LNCaP clone FGC (cell line): ENCODE measurements at regions not wholly inside any gene's neighbourhood (a gene's known extent, or its start where the extent isn't known, plus 50 kb on each side); places are given as distances from the start of the nearest gene placed in this dataset.

Experiments used
- DNase-seq: peaks from one replicate; pipeline ENCODE4 v3.0.0-alpha.2; 2011; ENCODE audit warnings: low read depth
- H3K4me3 ChIP-seq: 2 replicates; pipeline ENCODE4 v1.5.1; 2011; ENCODE audit warnings: mild to moderate bottlenecking, low read depth, low read length, control low read depth
- CTCF ChIP-seq: IDR thresholded peaks from 2 replicates; pipeline ENCODE4 v1.5.1; 2012; ENCODE audit warnings: mild to moderate bottlenecking; ENCODE audit not compliant: control insufficient read depth, insufficient read depth; ENCODE audit errors: extremely low read depth

GRCh38 chr7:98467570-98468312 is 66.9 kb upstream of the BAIAP2L1 start:
- DNase-seq = no peak
- no peak for TF ChIP-seq CTCF

DNA sequence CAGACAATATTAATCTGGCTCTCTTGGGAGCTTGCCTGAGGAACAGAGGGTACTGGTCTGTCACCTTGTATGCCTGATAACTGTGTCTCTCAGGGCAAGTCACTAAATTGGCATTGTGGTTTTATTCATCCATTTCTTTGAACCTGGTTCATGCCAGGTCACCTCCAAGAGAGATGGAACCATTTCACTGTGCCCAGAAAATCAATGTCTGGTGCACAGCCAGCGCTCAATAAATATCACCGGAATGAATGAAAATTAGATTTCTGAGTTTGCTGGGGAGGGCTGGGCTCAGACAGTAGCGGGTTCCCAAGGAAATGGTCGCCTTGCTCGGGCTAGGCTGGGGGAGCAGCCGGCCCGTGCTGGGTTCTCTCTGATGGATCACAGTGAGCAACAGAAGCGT is 64.1 kb upstream of the BAIAP2L1 start:
- DNase-seq = no peak
- no peak for TF ChIP-seq CTCF

More at GRCh38 chr7:98467570-98468312, 66.9 kb upstream of the BAIAP2L1 start:
- no peak overlapping the region for H3K4me3 ChIP-seq

DNA sequence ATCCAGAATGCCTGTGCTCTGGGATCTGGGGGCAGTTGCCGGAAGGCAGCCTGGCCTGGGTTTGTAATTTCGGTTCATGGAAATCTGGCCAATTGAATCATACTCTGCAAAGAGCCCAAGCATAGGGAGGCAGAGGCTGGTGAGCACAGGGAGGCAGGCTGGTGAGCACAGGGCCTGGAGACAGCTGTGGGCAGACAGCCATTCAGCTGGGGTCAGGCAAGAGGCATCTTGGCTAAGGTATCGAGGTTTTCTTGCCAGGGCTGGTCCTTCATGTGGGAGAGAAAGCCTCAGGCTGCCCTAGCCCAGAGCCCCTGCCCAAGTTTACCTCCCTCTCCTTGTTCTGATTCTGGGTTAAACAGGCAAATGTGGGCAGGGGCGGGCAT is 63.7 kb upstream of the BAIAP2L1 start:
- no peak for TF ChIP-seq CTCF
- H3K4me3 ChIP-seq = no peak overlapping the region
- DNase-seq = no peak

More for the DNA sequence above, 64.1 kb upstream of the BAIAP2L1 start:
- H3K4me3 ChIP-seq = no peak overlapping the region

GRCh38 chr7:98463837-98464557 is 63.1 kb upstream of the BAIAP2L1 start:
- no peak for TF ChIP-seq CTCF
- DNase-seq = no peak
- H3K4me3 ChIP-seq = no peak overlapping the region

- DNase-seq = no peak
- H3K4me3 ChIP-seq = no peak overlapping the region
- TF ChIP-seq CTCF = no peak
Measured at GRCh38 chr7:98462911-98463633, 62.2 kb upstream of the BAIAP2L1 start.

GRCh38 chr7:98460902-98461301 is 60.0 kb upstream of the BAIAP2L1 start:
- DNase-seq = no peak
- no peak for TF ChIP-seq CTCF
- no peak overlapping the region for H3K4me3 ChIP-seq
